HL-60/S4 treated with retinoic acid at 250 ng/mL for 4 days and 3 days (cell line): ENCODE measurements at regions not wholly inside any gene's neighbourhood (a gene's known extent, or its start where the extent isn't known, plus 50 kb on each side); places are given as distances from the start of the nearest gene placed in this dataset.
"Not testable (repeated sequence)": the region's sequence is repeated elsewhere in the genome, so short reads cannot be mapped to it uniquely, and the experiment has no call there.

Experiments
- in situ Hi-C: fragments of 300-500 bp; cut with MboI; formaldehyde crosslinking; loops from 2 replicates; pipeline ENCODE4 v1.7.0; 2022; ENCODE audit warnings: low sequenced_read_pairs

DNA sequence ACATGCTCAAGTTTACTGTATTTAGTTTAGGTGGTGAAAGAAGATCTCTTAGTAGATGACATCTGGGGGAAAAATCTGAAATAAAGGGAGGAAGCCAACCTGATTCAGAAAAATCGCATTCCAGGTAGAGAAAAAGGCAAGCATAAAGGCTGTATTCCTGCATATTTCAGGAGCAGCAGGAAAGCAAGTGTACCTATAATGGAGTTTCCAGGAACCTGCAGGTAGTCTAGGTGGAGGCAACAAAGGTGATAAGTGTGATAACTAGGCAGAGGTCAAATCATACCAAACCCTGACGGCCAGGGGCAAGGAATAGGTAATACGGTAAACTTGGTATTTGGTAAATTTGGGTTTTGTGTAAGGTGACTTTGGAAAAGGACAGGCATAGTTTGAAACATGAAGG lies 132.8 kb upstream of the GOT2 start:
- in situ Hi-C loops, result no loop called here

DNA sequence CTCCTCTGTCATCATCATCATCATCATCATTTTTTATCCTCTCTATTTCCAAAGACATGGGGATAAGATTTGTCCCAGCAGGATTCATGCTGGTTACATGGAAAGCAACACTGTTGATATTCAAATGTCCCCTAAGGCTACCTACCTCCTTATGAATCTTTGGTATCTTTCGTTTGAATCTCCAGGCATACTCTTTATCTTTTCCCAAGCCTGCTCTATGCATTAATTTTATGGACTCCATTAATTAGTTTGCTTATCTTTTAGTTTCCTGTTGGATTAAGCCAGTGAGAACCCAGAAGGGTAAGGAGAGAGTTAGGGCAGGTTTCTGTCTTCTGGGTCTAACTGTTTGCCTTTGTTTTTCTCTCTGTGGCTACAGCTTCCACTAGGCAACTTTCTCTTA lies 129.6 kb upstream of the GOT2 start:
- in situ Hi-C loops, result no loop called here

DNA sequence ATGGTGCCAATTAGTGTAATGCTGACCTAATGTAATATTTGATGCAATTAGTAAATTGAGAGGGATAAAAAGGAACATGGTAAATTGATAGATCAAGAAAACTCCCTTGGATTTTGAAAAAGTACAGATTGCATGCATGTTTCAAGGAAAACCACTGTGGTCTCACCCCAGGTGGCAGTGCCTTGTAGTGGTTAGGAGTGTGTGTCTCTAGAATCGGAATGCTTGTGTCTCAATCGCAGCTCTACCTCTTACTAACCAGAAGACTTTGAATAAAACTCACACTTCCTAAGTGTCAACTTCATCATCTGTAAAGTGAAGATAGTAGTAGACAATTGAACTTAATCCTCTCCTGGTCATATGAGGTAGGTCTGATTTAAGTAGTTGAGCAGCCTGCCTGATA lies 128.9 kb upstream of the GOT2 start:
- in situ Hi-C loops, result no loop called here

DNA sequence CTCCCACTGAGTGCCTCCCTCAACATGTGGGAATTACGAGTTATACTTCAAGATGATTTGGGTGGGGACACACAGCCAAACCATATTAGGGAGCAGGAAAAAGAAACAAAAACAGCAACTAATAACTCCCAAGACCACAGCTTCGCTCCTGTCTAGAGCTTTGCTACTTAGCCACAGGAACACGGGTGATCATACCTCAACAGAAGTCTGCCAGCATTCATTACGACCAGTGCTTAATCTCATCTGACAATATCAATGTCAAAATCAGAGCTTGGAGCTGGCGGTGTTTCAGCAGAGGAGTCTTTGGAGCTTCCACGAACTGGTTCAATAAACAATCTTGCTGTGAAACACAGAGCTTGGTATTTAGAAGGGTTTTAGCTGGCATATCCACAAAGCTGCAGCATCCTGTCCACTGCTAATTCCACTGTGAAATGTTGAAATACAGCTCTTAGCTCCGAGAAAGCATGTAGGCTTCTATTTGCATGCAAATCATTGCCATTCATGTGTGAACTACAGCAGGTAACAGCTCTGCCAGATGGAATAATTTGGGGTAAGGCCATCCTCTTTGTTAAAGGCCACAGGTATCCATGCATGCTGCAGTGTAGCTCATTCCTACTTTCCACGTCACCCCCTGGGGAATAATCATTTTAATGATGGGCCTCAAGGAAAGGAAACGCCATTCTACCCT lies 128.4 kb upstream of the GOT2 start:
- in situ Hi-C loops, result no loop called here

DNA sequence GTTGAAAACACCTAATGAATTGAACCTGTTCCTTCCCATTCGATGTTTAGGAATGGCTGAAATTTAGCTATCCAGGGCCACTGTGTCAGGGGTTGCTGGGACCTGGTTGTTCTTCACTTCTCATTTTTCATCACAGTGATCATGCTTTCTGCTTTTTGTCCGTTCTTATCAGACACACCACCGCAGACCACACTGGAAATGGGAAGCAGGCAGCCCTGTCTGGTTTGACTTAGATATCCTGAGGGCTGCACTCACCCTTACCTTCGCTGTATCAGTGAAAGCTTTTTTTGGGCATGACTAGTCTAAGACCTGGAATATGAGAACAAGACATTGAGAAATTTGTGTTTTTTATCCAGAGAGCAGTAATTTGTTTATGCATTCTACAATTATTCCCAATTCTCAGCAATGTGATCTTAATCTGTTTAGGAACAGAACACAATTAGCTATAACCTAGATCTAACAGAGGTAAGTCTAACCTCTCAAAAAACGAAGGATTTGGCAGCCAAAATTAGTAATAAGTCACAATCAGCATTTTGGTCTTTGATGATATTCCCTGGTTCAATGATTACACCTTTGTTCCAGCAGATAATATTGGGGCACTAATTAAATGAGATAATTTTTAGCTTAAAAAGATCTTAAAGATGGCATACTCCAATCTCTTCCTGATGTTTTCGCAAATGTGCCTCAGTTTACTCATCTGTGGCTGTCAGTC lies 126.0 kb upstream of the GOT2 start:
- in situ Hi-C loops, result no loop called here

DNA sequence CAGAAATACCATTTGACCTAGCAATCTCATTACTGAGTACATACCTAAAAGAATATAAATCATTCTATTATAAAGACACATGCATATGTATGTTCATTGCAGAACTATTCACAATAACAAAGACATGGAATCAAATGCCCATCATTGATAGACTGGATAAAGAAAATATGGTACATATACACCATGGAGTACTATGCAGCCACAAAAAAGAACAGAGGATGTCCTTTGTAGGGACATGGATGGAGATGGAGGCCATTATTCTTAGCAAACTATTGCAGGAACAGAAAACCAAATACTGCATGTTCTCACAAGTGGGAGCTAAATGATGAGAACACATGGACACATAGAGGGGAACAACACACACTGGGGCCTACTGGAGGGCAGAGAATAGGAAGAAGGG lies 124.5 kb upstream of the GOT2 start:
- in situ Hi-C loops, result not testable (repeated sequence)

DNA sequence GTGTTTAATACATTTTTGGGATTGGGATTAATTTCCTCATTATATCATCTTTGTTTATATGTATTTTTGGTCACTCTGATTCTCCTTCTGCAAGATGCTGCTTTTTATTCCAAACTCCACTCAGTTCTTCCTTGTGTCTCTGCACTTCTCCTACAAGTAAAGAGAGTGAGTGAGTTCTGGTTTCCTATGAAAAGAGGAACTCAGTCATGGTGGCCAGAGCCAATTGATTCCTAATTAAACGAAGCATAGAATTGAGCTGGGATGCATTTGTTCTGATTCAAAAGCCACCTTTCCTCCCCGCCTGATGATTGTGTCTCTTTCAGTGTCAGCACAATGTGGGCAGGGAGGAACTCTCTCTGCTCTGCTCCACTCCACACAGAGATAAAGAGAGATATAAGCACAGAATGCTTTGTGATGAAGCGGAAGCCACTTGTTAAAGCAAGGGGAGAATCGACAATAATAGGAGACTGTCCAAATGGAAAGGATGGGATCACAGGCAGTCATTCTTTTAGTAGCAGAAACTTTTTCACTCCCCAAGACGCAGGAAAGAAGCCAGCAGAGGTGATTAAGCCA lies 121.3 kb upstream of the GOT2 start:
- in situ Hi-C loops, result no loop called here

DNA sequence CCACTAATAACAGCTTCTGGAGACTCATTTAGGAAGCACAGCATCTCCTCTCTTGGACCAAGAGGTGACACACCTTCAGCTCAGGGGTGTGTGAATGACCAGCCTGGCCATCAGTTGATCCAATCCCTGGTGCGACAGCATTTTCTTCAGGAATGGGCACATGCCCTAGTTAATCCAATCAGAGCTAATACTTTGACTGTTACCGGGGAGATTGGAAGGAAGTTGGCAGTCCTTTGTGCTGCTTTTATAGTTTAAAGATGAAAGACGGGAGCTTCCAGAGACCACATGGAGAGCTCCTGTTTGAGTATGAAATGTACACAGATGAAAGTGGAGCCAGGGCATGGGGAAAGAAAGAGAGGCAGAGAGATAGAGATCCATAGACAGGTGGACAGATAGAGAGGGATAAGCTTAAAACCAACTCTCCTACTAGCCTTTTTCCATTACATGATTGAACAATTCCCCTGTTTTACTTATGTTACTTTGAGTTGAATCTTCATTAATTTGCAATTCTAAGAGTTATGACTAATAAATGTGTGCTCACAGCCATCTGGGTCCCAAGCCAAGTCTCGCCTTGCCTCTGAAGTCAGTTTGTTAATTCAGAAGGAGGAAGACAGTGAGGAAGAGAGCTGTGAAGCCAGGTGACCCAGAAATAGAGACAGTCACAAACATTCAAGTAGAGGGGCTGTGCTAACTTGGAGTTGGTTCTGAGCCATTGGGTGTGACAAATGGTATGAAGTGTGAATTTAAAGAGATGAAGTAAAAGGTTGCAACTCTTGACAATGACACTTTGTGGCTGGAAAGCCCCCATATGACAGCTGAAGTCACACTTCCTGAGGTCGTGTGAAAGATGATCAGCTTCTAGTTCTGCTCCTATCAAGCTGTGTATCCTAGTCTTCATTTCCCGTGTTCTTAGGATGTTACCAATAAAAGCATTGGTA lies 120.0 kb upstream of the GOT2 start:
- in situ Hi-C loops, result no loop called here

DNA sequence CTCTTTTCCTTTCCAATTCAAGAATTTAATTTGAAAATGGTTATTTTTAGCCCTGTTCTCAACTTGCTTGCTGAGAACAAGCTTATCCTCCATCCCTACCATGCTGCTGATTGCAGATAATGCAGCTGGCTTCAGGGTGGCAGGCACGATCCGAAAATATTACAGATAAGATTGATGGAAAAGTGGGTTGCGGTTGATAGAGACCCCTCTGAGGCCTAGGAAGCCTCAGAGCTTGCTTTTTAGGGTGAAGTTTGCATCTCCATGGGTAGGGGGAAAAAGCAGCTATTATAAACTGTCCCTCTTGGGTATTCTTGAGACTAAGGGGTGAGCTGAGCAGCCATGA lies 116.5 kb upstream of the GOT2 start:
- in situ Hi-C loops, result no loop called here

DNA sequence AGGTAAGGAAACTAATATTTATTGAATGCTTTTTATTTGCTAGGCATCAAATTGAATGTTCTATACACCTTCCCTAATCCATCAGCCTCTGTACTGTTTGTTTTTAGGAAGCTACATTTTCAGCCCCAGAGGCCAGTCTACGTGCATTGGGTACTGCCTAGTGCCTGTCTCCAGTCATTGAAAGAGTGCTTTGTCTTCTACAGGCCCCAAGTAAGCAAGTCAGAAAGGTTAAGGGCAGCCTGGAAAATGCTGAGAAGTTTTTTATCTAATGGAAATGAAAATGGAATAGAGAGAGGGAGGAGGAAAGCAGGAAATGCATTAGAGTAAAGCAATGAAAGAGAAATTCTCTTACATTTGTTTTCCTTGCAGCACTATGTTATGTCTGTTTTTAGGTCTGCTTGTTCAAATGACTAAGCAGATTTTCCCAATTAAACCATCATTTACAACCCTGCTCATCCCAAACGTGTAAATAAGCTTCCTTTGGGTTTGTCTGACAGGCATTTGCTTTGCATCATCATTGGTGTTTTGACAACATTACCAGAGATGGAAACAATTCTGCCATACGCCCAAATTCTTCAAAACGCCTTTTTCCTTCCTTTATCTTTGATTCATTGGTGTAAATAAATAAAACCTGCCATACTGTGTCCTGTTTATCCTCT lies 116.0 kb upstream of the GOT2 start:
- in situ Hi-C loops, result no loop called here

DNA sequence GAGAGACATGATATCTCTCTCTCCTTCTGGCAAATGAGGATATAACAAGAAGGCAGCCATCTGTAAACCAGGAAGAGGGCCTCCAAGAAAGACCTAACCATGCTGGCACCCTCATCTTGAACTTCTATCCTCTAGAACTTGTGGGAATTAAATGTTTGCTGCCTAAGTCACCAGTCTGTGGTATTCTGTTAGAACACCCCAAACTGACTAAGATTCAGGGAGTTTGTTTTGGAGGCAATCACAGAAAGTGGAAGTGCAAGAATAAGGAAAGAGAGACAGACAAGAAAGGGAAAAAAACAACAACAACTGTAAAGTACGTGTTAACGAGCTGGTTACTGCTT lies 114.5 kb upstream of the GOT2 start:
- in situ Hi-C loops, result loop anchor here (25.0 kb wide), 1 partner anchor 1364 kb away; no protein-coding TSS in a partner anchor

DNA sequence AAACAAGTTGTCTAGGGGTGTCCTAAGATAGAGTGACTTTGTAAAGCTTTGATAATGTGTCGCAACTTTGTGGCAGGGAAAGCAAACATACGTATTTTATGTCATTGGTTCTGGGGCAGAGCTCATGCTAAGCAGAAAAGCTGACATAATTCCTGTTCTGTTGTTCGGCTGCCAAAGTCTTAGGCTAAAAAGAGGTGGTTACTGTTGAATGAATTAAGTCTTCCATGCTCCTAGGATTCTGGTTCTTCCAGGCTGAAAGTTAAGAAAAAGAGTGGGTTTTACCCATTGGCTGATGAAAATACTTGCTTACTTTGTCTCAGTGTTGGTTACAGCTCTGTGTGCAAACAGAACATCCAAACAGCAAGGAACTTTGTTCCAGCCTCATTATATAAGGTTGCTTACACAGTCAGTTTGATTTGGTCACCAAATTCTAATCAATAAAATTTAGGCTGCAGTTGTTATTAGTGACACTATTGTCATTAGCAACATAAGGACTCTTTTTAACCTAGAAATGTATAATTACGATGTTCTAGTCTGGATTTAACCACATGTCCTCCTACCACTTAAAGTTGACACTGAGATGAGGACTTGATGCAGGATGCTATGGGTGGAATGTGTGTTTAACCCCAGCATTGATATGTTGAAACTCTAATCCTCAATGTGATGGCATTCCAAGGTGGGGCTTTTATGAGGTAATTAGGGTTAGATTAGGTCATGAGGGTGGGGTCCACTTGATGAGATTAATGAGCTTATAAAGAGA lies 114.0 kb upstream of the GOT2 start:
- in situ Hi-C loops, result loop anchor here (25.0 kb wide), 1 partner anchor 1364 kb away; no protein-coding TSS in a partner anchor

DNA sequence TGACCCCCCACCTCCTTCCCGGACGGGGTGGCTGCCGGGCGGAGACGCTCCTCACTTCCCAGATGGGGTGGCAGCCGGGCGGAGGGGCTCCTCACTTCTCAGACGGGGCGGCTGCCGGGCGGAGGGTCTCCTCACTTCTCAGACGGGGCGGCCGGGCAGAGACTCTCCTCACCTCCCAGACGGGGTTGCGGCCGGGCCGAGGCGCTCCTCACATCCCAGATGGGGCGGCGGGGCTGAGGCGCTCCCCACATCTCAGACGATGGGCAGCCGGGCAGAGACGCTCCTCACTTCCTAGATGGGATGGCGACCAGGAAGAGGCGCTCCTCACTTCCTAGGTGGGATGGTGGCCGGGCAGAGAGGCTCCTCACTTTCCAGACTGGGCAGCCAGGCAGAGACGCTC lies 112.1 kb upstream of the GOT2 start:
- in situ Hi-C loops, result loop anchor here (25.0 kb wide), 1 partner anchor 1366 kb away; no protein-coding TSS in a partner anchor

DNA sequence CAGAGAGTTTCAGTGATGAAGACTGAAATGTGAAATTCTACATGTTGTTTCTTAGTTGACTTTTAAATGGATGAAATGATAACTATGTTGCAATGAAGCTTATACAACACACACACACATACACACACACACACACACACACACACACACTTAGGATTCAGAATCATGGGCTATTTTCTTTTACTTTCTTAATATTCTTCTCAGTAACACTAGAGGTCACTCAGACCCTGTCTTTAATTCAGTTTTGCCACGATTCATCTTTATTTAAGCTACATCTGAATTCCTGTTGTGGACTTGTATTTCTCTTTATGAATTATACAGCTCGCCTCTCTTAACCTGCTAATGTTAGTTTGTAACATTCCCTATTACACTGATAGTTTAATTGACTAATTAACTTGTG lies 109.6 kb upstream of the GOT2 start:
- in situ Hi-C loops, result loop anchor here (25.0 kb wide), 1 partner anchor 1369 kb away; no protein-coding TSS in a partner anchor

DNA sequence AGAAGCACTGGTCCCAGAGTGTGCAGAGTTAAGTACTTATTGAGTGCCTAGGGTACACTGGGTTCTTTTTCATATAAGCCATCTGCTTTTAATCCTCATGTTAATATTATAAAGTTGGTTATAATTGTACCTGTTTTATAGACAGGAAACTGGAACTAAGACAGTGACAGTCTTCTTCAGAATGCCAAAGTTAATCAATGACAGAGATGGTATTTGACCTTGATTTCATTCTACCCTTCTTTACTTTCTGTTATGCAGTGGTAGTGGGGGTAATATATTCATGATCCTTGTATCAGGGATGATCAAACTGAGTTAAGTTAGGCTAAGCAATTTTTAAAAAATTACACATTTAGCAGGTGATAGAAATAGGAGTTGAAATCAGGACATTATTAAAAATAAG lies 108.6 kb upstream of the GOT2 start:
- in situ Hi-C loops, result loop anchor here (25.0 kb wide), 1 partner anchor 1370 kb away; no protein-coding TSS in a partner anchor

DNA sequence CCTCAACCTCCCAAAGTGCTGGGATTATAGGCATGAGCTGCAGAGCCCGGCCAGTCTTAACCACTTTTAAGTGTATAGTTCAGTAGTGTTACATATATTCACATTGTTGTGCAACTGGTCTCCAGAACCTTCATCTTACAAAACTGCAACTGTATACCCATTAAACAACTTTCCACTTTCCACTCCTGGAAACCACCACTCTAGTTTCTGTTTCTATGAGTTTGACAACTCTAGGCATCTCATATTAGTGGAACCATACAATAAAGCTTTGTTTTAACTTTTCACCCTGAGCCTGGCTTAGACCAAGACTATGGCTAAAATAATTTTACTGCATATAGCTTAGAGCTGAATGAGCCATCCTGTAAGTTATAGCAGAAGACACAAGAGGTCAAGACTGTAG lies 108.0 kb upstream of the GOT2 start:
- in situ Hi-C loops, result loop anchor here (25.0 kb wide), 1 partner anchor 1370 kb away; no protein-coding TSS in a partner anchor

DNA sequence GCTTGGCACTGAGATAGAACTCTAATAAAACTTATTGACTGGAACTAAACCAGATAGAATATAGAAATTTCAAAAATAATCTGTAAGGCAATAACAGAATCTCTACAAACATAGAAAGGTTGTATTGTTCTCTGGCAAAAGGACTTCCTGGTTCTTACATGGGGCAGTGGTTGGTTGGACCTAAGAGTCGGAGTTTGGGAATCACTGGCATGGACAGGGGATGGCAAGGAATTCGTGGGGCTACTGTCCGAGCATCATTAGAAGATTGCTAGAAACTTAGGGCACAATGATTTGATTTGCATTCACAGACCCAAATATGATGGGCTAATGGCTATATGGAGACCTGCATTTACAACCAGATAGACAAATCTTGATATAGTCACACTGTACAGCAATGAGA lies 103.8 kb upstream of the GOT2 start:
- in situ Hi-C loops, result loop anchor here (25.0 kb wide), 1 partner anchor 1374 kb away; no protein-coding TSS in a partner anchor

DNA sequence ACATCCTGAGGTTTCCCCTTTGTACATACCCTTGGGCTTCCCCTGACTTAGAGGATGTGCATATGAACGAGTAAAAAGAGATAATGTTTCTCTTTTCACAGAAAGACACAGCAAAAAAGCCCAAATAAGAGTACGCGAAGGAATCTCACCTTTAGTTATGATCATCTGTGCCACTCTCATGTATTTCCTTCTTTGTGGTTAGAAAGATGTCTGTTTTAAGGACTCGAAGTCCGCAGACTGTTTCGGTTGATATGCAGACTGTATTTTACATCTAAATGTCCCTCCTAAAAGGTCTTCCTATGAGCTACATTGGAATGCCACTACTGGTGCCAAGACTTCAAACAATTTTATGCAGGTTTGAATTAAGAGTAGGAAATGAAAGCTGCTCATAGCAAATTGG lies 102.3 kb upstream of the GOT2 start:
- in situ Hi-C loops, result loop anchor here (25.0 kb wide), 1 partner anchor 1376 kb away; no protein-coding TSS in a partner anchor

DNA sequence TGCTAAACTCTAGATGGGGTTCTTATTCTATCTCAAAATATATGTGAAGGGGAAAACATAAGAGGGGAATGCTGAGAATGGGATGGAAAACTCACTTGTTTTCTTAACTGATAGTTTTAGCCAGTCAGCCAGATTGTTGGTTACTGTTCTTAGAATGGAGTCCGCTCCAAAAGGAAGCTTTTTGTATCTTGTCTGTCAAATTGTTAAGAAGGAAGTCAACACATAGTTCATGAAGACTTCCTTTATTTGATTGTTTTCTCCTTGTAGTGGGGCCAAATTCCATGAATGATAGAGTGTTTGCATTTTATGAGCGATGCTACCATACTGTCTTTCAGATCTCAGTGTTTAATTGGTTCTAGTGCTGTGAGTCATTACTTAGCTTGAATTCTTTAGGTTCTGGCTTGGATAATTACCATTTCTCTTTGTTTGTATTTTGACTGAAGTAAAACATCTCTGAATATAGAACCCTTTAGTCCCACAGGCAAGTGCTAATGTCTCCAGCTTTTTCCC lies 98.3 kb upstream of the GOT2 start:
- in situ Hi-C loops, result loop anchor here (25.0 kb wide), 1 partner anchor 1380 kb away; no protein-coding TSS in a partner anchor
